ENCODE measurements at regions not wholly inside any gene's neighbourhood (a gene's known extent, or its start where the extent isn't known, plus 50 kb on each side); places are given as distances from the start of the nearest gene placed in this dataset.
"Not testable (repeated sequence)": the region's sequence is repeated elsewhere in the genome, so short reads cannot be mapped to it uniquely, and the experiment has no call there.

DNA sequence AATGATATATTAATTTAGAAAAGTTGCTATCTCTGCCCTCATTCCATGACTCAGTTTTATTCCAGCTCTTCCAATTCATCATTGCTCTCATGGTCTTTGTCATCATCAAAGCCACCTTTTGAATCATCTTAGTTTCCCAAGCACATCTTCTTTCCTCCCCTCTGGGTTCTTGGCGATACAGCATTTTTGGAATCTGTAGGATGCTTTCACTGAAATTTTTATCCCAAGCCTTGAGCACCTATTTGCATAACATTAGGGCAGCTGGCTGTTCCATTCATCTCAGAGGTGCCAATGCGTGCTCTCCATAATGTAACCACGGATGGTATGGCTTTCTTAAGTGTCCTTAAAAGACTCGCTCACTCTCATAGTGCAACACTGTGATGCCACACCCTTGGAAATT lies 100.4 kb downstream of the SNX5 start:
- intact Hi-C loops (cut with micrococcal nuclease): no loop called here
- H3K4me1 Mint-ChIP-seq (ENCODE audit: low read depth): peaks cover 7% of the 10 kb centered on the region
- no peak overlapping the region for H3K27ac Mint-ChIP-seq
- no peak overlapping the region for H3K4me3 Mint-ChIP-seq
- no peaks in the 10 kb centered on the region for H3K36me3 Mint-ChIP-seq (ENCODE audit: low read depth)
- no peaks in the 10 kb centered on the region for H3K9me3 Mint-ChIP-seq
- H3K27me3 Mint-ChIP-seq: peaks cover 26% of the 10 kb centered on the region

GRCh38 chr20:17867131-17867925 lies 101.3 kb downstream of the SNX5 start:
- H3K9me3 Mint-ChIP-seq: no peaks in the 10 kb centered on the region
- peaks cover 7% of the 10 kb centered on the region for H3K4me1 Mint-ChIP-seq (ENCODE audit: low read depth)
- no peaks in the 10 kb centered on the region for H3K36me3 Mint-ChIP-seq (ENCODE audit: low read depth)
- intact Hi-C loops (cut with micrococcal nuclease): no loop called here
- peaks cover 28% of the 10 kb centered on the region for H3K27me3 Mint-ChIP-seq
- H3K27ac Mint-ChIP-seq: no peak overlapping the region
- no peak overlapping the region for H3K4me3 Mint-ChIP-seq

GRCh38 chr20:17866234-17867001 lies 102.2 kb downstream of the SNX5 start:
- Mint-ChIP-seq H3K27ac (no peak overlapping the region), H3K9me3 (no peaks in the 10 kb centered on the region), H3K4me3 (no peak overlapping the region), H3K4me1 (ENCODE audit: low read depth) (peaks cover under 1% of the 10 kb centered on the region), H3K27me3 (peaks cover 34% of the 10 kb centered on the region), H3K36me3 (ENCODE audit: low read depth) (no peaks in the 10 kb centered on the region)
- intact Hi-C loops (cut with micrococcal nuclease): no loop called here

DNA sequence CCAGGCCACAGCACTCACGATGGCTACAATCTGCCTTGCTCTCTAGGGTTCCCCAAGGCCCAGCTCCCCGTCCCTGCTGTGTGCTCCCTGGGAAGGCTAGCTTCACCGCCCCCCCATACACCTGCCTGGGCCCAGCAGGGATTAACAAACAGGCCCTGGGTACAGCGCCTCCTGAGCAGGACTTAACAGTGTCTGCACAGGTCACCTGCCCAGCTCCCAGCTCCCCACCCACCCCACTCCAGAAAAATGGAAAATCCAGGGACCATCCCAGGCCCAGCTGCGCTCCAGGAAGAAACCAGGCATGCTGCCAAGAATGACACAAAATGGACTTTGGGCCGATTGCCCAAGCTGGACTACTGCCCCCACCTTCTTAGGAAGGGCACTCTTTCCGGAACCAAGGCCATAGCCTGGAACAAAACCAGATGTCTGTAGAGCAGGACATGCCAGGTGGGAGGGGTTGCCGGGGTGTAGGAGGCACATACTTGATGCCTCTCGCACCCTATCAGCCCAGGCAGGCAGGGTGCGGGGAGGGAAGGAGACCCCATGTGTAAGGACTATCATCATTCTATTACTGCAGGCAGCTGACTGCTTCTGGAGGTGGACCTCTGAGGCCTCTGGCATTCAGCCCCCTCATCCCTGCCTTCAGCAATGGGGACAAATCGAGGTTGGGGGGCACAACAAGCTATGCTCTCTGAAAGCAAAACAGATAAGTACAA lies 104.9 kb downstream of the SNX5 start:
- Mint-ChIP-seq H3K4me1 (ENCODE audit: low read depth) (peaks cover 20% of the 10 kb centered on the region), H3K9me3 (no peaks in the 10 kb centered on the region), H3K4me3 (no peak overlapping the region), H3K36me3 (ENCODE audit: low read depth) (no peaks in the 10 kb centered on the region), H3K27me3 (peaks cover 38% of the 10 kb centered on the region), H3K27ac (no peak overlapping the region)
- intact Hi-C loops (cut with micrococcal nuclease): no loop called here

- Mint-ChIP-seq H3K9me3 (no peaks in the 10 kb centered on the region), H3K36me3 (ENCODE audit: low read depth) (no peaks in the 10 kb centered on the region), H3K27me3 (peaks cover 39% of the 10 kb centered on the region), H3K27ac (no peak overlapping the region), H3K4me1 (ENCODE audit: low read depth) (peaks cover 20% of the 10 kb centered on the region), H3K4me3 (no peak overlapping the region)
- intact Hi-C loops (cut with micrococcal nuclease): no loop called here
Measured at GRCh38 chr20:17863209-17863576, 105.4 kb downstream of the SNX5 start.

DNA sequence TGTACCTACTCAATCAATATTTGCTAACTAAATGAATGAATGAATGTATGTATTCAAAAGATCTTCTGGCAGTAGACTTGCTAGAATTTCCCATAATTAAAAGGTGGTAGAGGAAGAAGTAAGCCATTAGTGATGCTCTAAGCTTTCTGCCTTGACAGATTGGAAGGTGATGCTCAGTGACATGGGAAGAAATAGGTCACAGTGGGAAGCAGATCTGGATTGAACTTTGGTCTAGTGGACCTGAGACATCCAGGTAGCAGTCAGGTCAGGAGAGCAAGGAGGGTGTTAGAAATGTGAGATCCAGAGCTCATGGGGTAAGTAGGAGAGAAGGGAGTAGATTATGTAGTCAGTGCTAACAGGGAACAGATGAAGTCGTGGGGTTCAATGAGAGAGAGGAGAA lies 106.4 kb downstream of the SNX5 start:
- H3K4me3 Mint-ChIP-seq: no peak overlapping the region
- H3K4me1 Mint-ChIP-seq (ENCODE audit: low read depth): peaks cover 20% of the 10 kb centered on the region
- H3K27ac Mint-ChIP-seq: no peak overlapping the region
- H3K9me3 Mint-ChIP-seq: no peaks in the 10 kb centered on the region
- intact Hi-C loops (cut with micrococcal nuclease): no loop called here
- H3K36me3 Mint-ChIP-seq (ENCODE audit: low read depth): no peaks in the 10 kb centered on the region
- peaks cover 39% of the 10 kb centered on the region for H3K27me3 Mint-ChIP-seq

GRCh38 chr20:17861620-17862019 lies 107.0 kb downstream of the SNX5 start:
- Mint-ChIP-seq H3K4me1 (ENCODE audit: low read depth) (peaks cover 22% of the 10 kb centered on the region), H3K27me3 (peaks cover 39% of the 10 kb centered on the region)
- intact Hi-C loops (cut with micrococcal nuclease); H3K9me3 Mint-ChIP-seq; H3K27ac Mint-ChIP-seq; H3K4me3 Mint-ChIP-seq; H3K36me3 Mint-ChIP-seq (ENCODE audit: low read depth): not testable (repeated sequence)

DNA sequence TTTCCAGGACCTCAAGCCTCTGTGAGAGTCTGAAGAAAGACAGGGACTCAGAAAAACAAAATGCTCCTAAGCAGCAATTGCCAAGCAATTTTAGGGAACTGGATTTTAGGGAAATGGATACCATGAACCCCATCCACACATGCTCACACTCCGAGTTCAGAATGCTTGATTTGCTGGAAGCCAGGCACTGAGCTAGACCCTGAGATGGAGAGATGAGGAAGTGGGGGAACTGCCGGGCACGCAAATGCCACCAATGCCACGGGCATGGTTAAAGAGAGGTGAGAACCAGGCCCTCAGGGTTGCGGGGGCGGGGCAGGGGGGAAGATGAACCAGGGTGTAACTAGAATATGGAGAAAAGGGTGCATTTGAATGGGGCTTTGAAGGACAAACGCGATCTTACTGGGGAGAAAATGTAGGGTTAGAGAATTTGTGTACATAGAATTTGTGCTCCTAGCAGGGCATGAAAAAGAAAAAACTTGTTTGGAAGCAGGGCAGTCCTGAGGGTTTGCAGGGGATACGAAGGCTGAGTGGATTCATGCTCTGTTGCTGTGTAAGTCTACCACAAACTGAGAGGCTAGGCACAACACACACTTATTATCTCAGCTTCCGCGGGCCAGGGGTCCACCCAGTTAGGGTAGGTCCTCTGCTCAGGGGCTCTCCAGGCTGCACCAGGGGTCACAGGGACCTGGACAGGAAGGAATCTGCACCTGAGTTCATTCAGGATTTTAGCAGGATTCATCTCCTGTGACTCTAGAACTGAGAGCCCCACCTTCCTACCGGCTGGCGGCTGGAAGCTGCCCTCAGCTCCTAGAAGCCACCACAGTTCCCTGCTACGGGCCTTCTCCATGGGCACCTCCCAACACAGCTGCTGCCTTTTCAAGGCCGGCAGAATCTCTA lies 108.0 kb downstream of the SNX5 start:
- Mint-ChIP-seq H3K9me3 (no peaks in the 10 kb centered on the region), H3K4me1 (ENCODE audit: low read depth) (peaks cover 29% of the 10 kb centered on the region), H3K27me3 (peaks cover 35% of the 10 kb centered on the region), H3K27ac (peak overlapping the region; percentile 13), H3K4me3 (no peak overlapping the region), H3K36me3 (ENCODE audit: low read depth) (no peaks in the 10 kb centered on the region)
- intact Hi-C loops (cut with micrococcal nuclease): no loop called here

- H3K4me1 Mint-ChIP-seq (ENCODE audit: low read depth): peaks cover 29% of the 10 kb centered on the region
Measured at GRCh38 chr20:17859616-17860232, 108.9 kb downstream of the SNX5 start.

DNA sequence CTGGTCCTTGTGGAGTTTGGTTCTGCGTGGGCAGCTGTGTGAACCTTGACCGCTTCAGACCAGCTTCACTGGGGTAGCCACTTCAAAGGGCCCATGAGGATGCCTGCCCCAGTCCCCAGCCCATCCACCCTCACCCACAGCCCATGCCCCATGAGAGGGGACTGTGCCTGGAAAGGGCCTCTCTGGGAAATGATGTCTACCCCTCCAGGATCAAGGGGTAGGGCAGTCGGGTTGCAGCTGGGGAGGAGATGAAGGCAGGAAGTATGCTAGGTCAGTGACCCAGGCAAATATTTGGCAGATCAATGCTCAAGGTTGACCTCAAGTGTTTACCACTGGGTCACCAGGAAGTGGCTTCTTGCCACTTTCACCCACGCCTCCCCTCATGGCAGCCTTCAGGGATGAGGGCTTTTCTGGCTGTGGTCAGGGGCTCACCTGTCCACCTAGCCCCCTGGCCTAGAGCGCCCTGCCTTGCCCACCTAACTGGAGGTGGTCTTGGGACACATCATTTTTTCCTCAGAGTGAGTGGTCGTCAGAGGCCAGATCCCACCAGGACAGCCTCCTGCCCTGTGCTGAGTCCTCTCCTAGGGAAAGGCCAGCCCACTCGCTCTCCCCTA lies 109.5 kb downstream of the SNX5 start:
- intact Hi-C loops (cut with micrococcal nuclease): no loop called here
- Mint-ChIP-seq H3K4me1 (ENCODE audit: low read depth) (peaks cover 33% of the 10 kb centered on the region), H3K27ac (no peak overlapping the region), H3K9me3 (no peaks in the 10 kb centered on the region), H3K4me3 (no peak overlapping the region), H3K36me3 (ENCODE audit: low read depth) (no peaks in the 10 kb centered on the region), H3K27me3 (peaks cover 35% of the 10 kb centered on the region)

More at GRCh38 chr20:17859616-17860232, 108.9 kb downstream of the SNX5 start:
- H3K4me3 Mint-ChIP-seq: no peak overlapping the region
- H3K27me3 Mint-ChIP-seq: peaks cover 35% of the 10 kb centered on the region
- H3K36me3 Mint-ChIP-seq (ENCODE audit: low read depth): no peaks in the 10 kb centered on the region
- H3K9me3 Mint-ChIP-seq: no peaks in the 10 kb centered on the region
- intact Hi-C loops (cut with micrococcal nuclease): no loop called here
- no peak overlapping the region for H3K27ac Mint-ChIP-seq

DNA sequence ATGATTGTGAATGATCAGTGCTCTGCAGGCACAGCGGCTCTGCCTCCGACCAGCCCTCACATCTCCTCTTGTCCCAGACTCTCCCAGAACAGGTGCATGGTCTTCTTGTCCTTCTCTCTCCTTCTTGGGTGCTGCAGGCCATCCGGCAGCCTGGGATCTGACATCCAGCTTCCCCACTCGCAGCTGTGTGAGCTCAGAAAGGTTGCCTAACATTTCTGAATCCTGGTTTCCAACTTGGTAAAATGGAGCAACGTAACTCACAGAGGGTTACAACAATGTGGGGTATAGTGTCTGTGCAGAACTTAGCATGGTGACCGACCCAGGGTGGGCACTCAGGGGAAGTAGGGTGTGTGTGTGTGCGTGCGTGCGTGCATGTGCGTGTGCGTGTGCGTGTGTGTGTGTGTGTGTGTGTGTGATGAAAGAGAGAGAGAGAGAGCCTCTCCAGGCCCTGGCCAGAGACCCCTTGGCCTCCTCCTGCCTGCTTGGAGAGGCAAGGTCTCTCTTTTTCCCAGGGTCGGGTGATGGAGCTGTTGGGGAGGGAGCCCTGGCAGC lies 110.1 kb downstream of the SNX5 start:
- Mint-ChIP-seq H3K9me3 (no peaks in the 10 kb centered on the region), H3K27me3 (peaks cover 35% of the 10 kb centered on the region), H3K36me3 (ENCODE audit: low read depth) (no peaks in the 10 kb centered on the region), H3K4me3 (no peak overlapping the region), H3K4me1 (ENCODE audit: low read depth) (peaks cover 36% of the 10 kb centered on the region), H3K27ac (no peak overlapping the region)
- intact Hi-C loops (cut with micrococcal nuclease): no loop called here

GRCh38 chr20:17857639-17858449 lies 110.8 kb downstream of the SNX5 start:
- intact Hi-C loops (cut with micrococcal nuclease): no loop called here
- Mint-ChIP-seq H3K4me3 (no peak overlapping the region), H3K27me3 (peaks cover 35% of the 10 kb centered on the region), H3K27ac (no peak overlapping the region), H3K9me3 (no peaks in the 10 kb centered on the region), H3K4me1 (ENCODE audit: low read depth) (peaks cover 36% of the 10 kb centered on the region), H3K36me3 (ENCODE audit: low read depth) (no peaks in the 10 kb centered on the region)

Measured in dendritic cell treated with granulocyte-macrophage colony-stimulating factor and Interleukin-4, amounts not matched to agents 40 ng/mL and 50 ng/mL, for 4 days (primary cell).